HG02884 (cell line): ENCODE measurements at regions not wholly inside any gene's neighbourhood (a gene's known extent, or its start where the extent isn't known, plus 50 kb on each side); places are given as distances from the start of the nearest gene placed in this dataset.
"Not testable (repeated sequence)": the region's sequence is repeated elsewhere in the genome, so short reads cannot be mapped to it uniquely, and the experiment has no call there.

Experiments
- ATAC-seq: cut with Tn5 transposase; IDR thresholded peaks from one replicate; pipeline ENCODE4 v1.9.1; 2021; ENCODE audit warnings: mild to moderate bottlenecking, moderate library complexity; ENCODE audit not compliant: unreplicated experiment

GRCh38 chr2:52510432-52510831 is 1257.2 kb upstream of the CHAC2 start:
- no peak for ATAC-seq

- no peak for ATAC-seq
These were observed 1265.1 kb upstream of the CHAC2 start for GRCh38 chr2:52502476-52502860.

GRCh38 chr2:52501715-52502475 is 1265.7 kb upstream of the CHAC2 start:
- no peak for ATAC-seq

GRCh38 chr2:52500561-52500960 is 1267.0 kb upstream of the CHAC2 start:
- ATAC-seq: no peak

- no peak for ATAC-seq
These were observed 1269.4 kb upstream of the CHAC2 start for GRCh38 chr2:52498077-52498750.

GRCh38 chr2:52495816-52496215 is 1271.8 kb upstream of the CHAC2 start:
- ATAC-seq: no peak

GRCh38 chr2:52477166-52477565 is 1290.4 kb upstream of the CHAC2 start:
- no peak for ATAC-seq

GRCh38 chr2:52475590-52475989 is 1292.0 kb upstream of the CHAC2 start:
- ATAC-seq: no peak

GRCh38 chr2:52474091-52474490 is 1293.5 kb upstream of the CHAC2 start:
- no peak for ATAC-seq

- no peak for ATAC-seq
These were observed 1294.1 kb upstream of the CHAC2 start for GRCh38 chr2:52473526-52473925.

- not testable (repeated sequence) for ATAC-seq
These were observed 1297.1 kb upstream of the CHAC2 start for GRCh38 chr2:52470457-52470856.

GRCh38 chr2:52467189-52467588 is 1300.4 kb upstream of the CHAC2 start:
- ATAC-seq: no peak

GRCh38 chr2:52465287-52465686 is 1302.3 kb upstream of the CHAC2 start:
- no peak for ATAC-seq

- ATAC-seq: no peak
These were observed 1304.1 kb upstream of the CHAC2 start for GRCh38 chr2:52463457-52463856.

GRCh38 chr2:52456561-52457377 is 1310.8 kb upstream of the CHAC2 start:
- no peak for ATAC-seq

GRCh38 chr2:52454962-52455361 is 1312.6 kb upstream of the CHAC2 start:
- ATAC-seq: no peak

GRCh38 chr2:52452201-52452600 is 1315.4 kb upstream of the CHAC2 start:
- no peak for ATAC-seq

- ATAC-seq: no peak
These were observed 1321.9 kb upstream of the CHAC2 start for GRCh38 chr2:52445686-52446085.

- no peak for ATAC-seq
These were observed 1336.2 kb upstream of the CHAC2 start for GRCh38 chr2:52431352-52431760.

GRCh38 chr2:52429740-52430139 is 1337.9 kb upstream of the CHAC2 start:
- no peak for ATAC-seq

GRCh38 chr2:52429171-52429570 is 1338.4 kb upstream of the CHAC2 start:
- no peak for ATAC-seq

GRCh38 chr2:52428224-52428623 is 1339.4 kb upstream of the CHAC2 start:
- ATAC-seq: no peak
